NCI-H748 (cell line): ENCODE measurements at regions not wholly inside any gene's neighbourhood (a gene's known extent, or its start where the extent isn't known, plus 50 kb on each side); places are given as distances from the start of the nearest gene placed in this dataset.

Experiments used
- DNase-seq: peaks from one replicate; lab custom pipeline; 2025; ENCODE audit not compliant: unreplicated experiment; lab: John Stamatoyannopoulos, UW

GRCh38 chr5:161134956-161135355 is 282.9 kb upstream of the ATP10B start:
- DNase-seq, result no peak

GRCh38 chr5:161134083-161134482 is 282.1 kb upstream of the ATP10B start:
- DNase-seq, result no peak

- DNase-seq, result no peak
Observed at GRCh38 chr5:161115941-161116340, 263.9 kb upstream of the ATP10B start.

GRCh38 chr5:161112371-161112770 is 260.4 kb upstream of the ATP10B start:
- DNase-seq, result no peak

GRCh38 chr5:161105525-161105924 is 253.5 kb upstream of the ATP10B start:
- no peak for DNase-seq

- no peak for DNase-seq
Observed at GRCh38 chr5:161098516-161098915, 246.5 kb upstream of the ATP10B start.

GRCh38 chr5:161096581-161096980 is 244.6 kb upstream of the ATP10B start:
- no peak for DNase-seq

- peak; percentile 30 for DNase-seq
Observed at GRCh38 chr5:161095953-161096352, 243.9 kb upstream of the ATP10B start.

GRCh38 chr5:161094411-161094810 is 242.4 kb upstream of the ATP10B start:
- DNase-seq, result no peak

GRCh38 chr5:161093100-161093499 is 241.1 kb upstream of the ATP10B start:
- DNase-seq, result no peak

GRCh38 chr5:161089569-161089968 is 237.6 kb upstream of the ATP10B start:
- no peak for DNase-seq

GRCh38 chr5:161086461-161086860 is 234.4 kb upstream of the ATP10B start:
- DNase-seq, result no peak

GRCh38 chr5:161085056-161085455 is 233.0 kb upstream of the ATP10B start:
- DNase-seq, result no peak

GRCh38 chr5:161084115-161084514 is 232.1 kb upstream of the ATP10B start:
- no peak for DNase-seq

- no peak for DNase-seq
Observed at GRCh38 chr5:161078793-161079192, 226.8 kb upstream of the ATP10B start.

GRCh38 chr5:161077936-161078545 is 226.0 kb upstream of the ATP10B start:
- DNase-seq, result no peak

GRCh38 chr5:161077496-161077895 is 225.5 kb upstream of the ATP10B start:
- no peak for DNase-seq

- peak; percentile 41 for DNase-seq
Observed at GRCh38 chr5:161064781-161065180, 212.8 kb upstream of the ATP10B start.

- DNase-seq, result peak; percentile 4
Observed at GRCh38 chr5:161064297-161064696, 212.3 kb upstream of the ATP10B start.

- DNase-seq, result no peak
Observed at GRCh38 chr5:161058781-161059180, 206.8 kb upstream of the ATP10B start.

- no peak for DNase-seq
Observed at GRCh38 chr5:161051920-161052500, 200.0 kb upstream of the ATP10B start.

- no peak for DNase-seq
Observed at GRCh38 chr5:161047024-161047423, 195.0 kb upstream of the ATP10B start.

- no peak for DNase-seq
Observed at GRCh38 chr5:161042862-161043261, 190.9 kb upstream of the ATP10B start.
